GM11168 (cell line): ENCODE measurements at regions not wholly inside any gene's neighbourhood (a gene's known extent, or its start where the extent isn't known, plus 50 kb on each side); places are given as distances from the start of the nearest gene placed in this dataset.

Source experiments
- in situ Hi-C: fragments of 300-500 bp; cut with MboI; formaldehyde crosslinking; loops from one replicate; pipeline ENCODE4 v1.12.0; 2022; ENCODE audit warnings: low sequenced_read_pairs; ENCODE audit not compliant: unreplicated experiment

GRCh38 chr20:56986931-56987720, 279.3 kb downstream of the BMP7 start:
- in situ Hi-C loops = no loop called here

GRCh38 chr20:56987986-56988385, 278.5 kb downstream of the BMP7 start:
- in situ Hi-C loops = no loop called here

- in situ Hi-C loops = no loop called here
These were observed 278.0 kb downstream of the BMP7 start for GRCh38 chr20:56988446-56988845.

- in situ Hi-C loops = no loop called here
These were observed 276.9 kb downstream of the BMP7 start for GRCh38 chr20:56989516-56989915.

- in situ Hi-C loops = loop anchor here (10.0 kb wide), 1 partner anchor 438 kb away; no protein-coding TSS in a partner anchor
These were observed 273.4 kb downstream of the BMP7 start for GRCh38 chr20:56993020-56993559.

GRCh38 chr20:56994006-56994405, 272.4 kb downstream of the BMP7 start:
- in situ Hi-C loops = loop anchor here (10.0 kb wide), 1 partner anchor 439 kb away; no protein-coding TSS in a partner anchor

GRCh38 chr20:56995149-56995548, 271.3 kb downstream of the BMP7 start:
- in situ Hi-C loops = loop anchor here (10.0 kb wide), 1 partner anchor 440 kb away; no protein-coding TSS in a partner anchor

GRCh38 chr20:56995635-56996075, 270.8 kb downstream of the BMP7 start:
- in situ Hi-C loops = loop anchor here (10.0 kb wide), 1 partner anchor 441 kb away; no protein-coding TSS in a partner anchor

GRCh38 chr20:56996533-56996932, 269.9 kb downstream of the BMP7 start:
- in situ Hi-C loops = loop anchor here (10.0 kb wide), 1 partner anchor 442 kb away; no protein-coding TSS in a partner anchor

- in situ Hi-C loops = loop anchor here (10.0 kb wide), 1 partner anchor 444 kb away; no protein-coding TSS in a partner anchor
These were observed 268.0 kb downstream of the BMP7 start for GRCh38 chr20:56998438-56998837.

- in situ Hi-C loops = no loop called here
These were observed 265.9 kb downstream of the BMP7 start for GRCh38 chr20:57000441-57000968.

GRCh38 chr20:57001126-57001767, 265.2 kb downstream of the BMP7 start:
- in situ Hi-C loops = no loop called here

- in situ Hi-C loops = no loop called here
These were observed 264.3 kb downstream of the BMP7 start for GRCh38 chr20:57002066-57002570.

- in situ Hi-C loops = no loop called here
These were observed 263.4 kb downstream of the BMP7 start for GRCh38 chr20:57003012-57003411.

GRCh38 chr20:57004416-57004815, 262.0 kb downstream of the BMP7 start:
- in situ Hi-C loops = no loop called here

- in situ Hi-C loops = no loop called here
These were observed 261.2 kb downstream of the BMP7 start for GRCh38 chr20:57004951-57005933.

- in situ Hi-C loops = no loop called here
These were observed 259.9 kb downstream of the BMP7 start for GRCh38 chr20:57006411-57007170.

- in situ Hi-C loops = no loop called here
These were observed 259.3 kb downstream of the BMP7 start for GRCh38 chr20:57007171-57007540.

GRCh38 chr20:57008217-57008616, 258.2 kb downstream of the BMP7 start:
- in situ Hi-C loops = no loop called here
